ENCODE measurements at regions not wholly inside any gene's neighbourhood (a gene's known extent, or its start where the extent isn't known, plus 50 kb on each side); places are given as distances from the start of the nearest gene placed in this dataset.
"Not testable (repeated sequence)": the region's sequence is repeated elsewhere in the genome, so short reads cannot be mapped to it uniquely, and the experiment has no call there.

DNA sequence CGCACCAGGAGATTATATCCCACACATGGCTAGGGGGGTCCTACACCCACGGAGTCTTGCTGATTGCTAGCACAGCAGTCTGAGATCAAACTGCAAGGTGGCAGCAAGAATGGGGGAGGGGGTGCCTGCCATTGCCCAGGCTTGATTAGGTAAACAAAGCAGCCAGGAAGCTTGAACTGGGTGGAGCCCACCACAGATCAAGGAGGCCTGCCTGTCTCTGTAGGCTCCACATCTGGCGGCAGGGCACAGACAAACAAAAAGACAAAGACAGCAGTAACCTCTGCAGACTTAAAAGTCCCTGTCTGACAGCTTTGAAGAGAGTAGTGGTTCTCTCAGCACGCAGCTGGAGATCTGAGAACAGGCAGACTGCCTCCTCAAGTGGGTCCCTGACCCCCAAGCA, 55.1 kb upstream of the MAGEH1 start:
- not testable (repeated sequence) for TF ChIP-seq YY1 (IDR thresholded peaks at IDR 0.05; ENCODE audit: extremely low read depth, insufficient replicate concordance, low read depth, low read length); POLR2A (IDR thresholded peaks at IDR 0.05; ENCODE audit: borderline replicate concordance, extremely low read depth, insufficient read depth, insufficient read length); SRF (IDR thresholded peaks at IDR 0.05; ENCODE audit: low read depth); EZH2phosphoT487 (IDR thresholded peaks at IDR 0.05; ENCODE audit: borderline replicate concordance); POLR2AphosphoS5 (IDR thresholded peaks at IDR 0.05; ENCODE audit: low read depth, low read length); RAD21 (IDR thresholded peaks at IDR 0.05; ENCODE audit: low read depth); ZNF274 (IDR thresholded peaks at IDR 0.05; ENCODE audit: low read depth, low read length); TCF7L2 (IDR thresholded peaks at IDR 0.05; ENCODE audit: borderline replicate concordance, extremely low read depth, insufficient read depth, insufficient read length); SIN3A (IDR thresholded peaks at IDR 0.05; ENCODE audit: low read depth); EGR1 (IDR thresholded peaks at IDR 0.05; ENCODE audit: low read depth)
- TF ChIP-seq, protein P1, sequence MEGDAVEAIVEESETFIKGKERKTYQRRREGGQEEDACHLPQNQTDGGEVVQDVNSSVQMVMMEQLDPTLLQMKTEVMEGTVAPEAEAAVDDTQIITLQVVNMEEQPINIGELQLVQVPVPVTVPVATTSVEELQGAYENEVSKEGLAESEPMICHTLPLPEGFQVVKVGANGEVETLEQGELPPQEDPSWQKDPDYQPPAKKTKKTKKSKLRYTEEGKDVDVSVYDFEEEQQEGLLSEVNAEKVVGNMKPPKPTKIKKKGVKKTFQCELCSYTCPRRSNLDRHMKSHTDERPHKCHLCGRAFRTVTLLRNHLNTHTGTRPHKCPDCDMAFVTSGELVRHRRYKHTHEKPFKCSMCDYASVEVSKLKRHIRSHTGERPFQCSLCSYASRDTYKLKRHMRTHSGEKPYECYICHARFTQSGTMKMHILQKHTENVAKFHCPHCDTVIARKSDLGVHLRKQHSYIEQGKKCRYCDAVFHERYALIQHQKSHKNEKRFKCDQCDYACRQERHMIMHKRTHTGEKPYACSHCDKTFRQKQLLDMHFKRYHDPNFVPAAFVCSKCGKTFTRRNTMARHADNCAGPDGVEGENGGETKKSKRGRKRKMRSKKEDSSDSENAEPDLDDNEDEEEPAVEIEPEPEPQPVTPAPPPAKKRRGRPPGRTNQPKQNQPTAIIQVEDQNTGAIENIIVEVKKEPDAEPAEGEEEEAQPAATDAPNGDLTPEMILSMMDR (IDR thresholded peaks at IDR 0.05 in 2 of 3, conservative IDR thresholded peaks at IDR 0.05 in 1 of 3; ENCODE audit: borderline replicate concordance in 1 of 3, insufficient read depth in 1 of 3, low read depth in 2 of 3, low read length in 2 of 3) = not testable (repeated sequence)
- TF ChIP-seq, protein P2, sequence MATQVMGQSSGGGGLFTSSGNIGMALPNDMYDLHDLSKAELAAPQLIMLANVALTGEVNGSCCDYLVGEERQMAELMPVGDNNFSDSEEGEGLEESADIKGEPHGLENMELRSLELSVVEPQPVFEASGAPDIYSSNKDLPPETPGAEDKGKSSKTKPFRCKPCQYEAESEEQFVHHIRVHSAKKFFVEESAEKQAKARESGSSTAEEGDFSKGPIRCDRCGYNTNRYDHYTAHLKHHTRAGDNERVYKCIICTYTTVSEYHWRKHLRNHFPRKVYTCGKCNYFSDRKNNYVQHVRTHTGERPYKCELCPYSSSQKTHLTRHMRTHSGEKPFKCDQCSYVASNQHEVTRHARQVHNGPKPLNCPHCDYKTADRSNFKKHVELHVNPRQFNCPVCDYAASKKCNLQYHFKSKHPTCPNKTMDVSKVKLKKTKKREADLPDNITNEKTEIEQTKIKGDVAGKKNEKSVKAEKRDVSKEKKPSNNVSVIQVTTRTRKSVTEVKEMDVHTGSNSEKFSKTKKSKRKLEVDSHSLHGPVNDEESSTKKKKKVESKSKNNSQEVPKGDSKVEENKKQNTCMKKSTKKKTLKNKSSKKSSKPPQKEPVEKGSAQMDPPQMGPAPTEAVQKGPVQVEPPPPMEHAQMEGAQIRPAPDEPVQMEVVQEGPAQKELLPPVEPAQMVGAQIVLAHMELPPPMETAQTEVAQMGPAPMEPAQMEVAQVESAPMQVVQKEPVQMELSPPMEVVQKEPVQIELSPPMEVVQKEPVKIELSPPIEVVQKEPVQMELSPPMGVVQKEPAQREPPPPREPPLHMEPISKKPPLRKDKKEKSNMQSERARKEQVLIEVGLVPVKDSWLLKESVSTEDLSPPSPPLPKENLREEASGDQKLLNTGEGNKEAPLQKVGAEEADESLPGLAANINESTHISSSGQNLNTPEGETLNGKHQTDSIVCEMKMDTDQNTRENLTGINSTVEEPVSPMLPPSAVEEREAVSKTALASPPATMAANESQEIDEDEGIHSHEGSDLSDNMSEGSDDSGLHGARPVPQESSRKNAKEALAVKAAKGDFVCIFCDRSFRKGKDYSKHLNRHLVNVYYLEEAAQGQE (IDR thresholded peaks at IDR 0.05; ENCODE audit: low read depth) = not testable (repeated sequence)
- TF ChIP-seq, protein P3, sequence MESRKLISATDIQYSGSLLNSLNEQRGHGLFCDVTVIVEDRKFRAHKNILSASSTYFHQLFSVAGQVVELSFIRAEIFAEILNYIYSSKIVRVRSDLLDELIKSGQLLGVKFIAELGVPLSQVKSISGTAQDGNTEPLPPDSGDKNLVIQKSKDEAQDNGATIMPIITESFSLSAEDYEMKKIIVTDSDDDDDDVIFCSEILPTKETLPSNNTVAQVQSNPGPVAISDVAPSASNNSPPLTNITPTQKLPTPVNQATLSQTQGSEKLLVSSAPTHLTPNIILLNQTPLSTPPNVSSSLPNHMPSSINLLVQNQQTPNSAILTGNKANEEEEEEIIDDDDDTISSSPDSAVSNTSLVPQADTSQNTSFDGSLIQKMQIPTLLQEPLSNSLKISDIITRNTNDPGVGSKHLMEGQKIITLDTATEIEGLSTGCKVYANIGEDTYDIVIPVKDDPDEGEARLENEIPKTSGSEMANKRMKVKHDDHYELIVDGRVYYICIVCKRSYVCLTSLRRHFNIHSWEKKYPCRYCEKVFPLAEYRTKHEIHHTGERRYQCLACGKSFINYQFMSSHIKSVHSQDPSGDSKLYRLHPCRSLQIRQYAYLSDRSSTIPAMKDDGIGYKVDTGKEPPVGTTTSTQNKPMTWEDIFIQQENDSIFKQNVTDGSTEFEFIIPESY (IDR thresholded peaks at IDR 0.05; ENCODE audit: extremely low read depth, insufficient replicate concordance, low read length) = not testable (repeated sequence)
- TF ChIP-seq, protein P4, sequence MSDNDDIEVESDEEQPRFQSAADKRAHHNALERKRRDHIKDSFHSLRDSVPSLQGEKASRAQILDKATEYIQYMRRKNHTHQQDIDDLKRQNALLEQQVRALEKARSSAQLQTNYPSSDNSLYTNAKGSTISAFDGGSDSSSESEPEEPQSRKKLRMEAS (IDR thresholded peaks at IDR 0.05) = not testable (repeated sequence)

Measured in HCT116 (cell line).